Neural cell (in vitro differentiated cells): ENCODE measurements at regions not wholly inside any gene's neighbourhood (a gene's known extent, or its start where the extent isn't known, plus 50 kb on each side); places are given as distances from the start of the nearest gene placed in this dataset.

Source experiments
- H2AFZ ChIP-seq: fragments of 200-600, 300-800 bp; sonication (generic), shearing (Covaris generic); 2 replicates; pipeline ENCODE4 v1.6.0; 2014; ENCODE audit warnings: low read depth, mild to moderate bottlenecking, antibody characterized with exemption, low read length, moderate library complexity
- H3F3A ChIP-seq: fragments of 200-600 bp; shearing (Covaris generic); 2 replicates; pipeline ENCODE4 v1.6.1; 2016; ENCODE audit warnings: mild to moderate bottlenecking, moderate library complexity, mixed read lengths, antibody characterized with exemption, low read length; ENCODE audit not compliant: insufficient read depth, poor library complexity, severe bottlenecking
- H3K27ac ChIP-seq: fragments of 200-600, 300-800 bp; sonication (generic), shearing (Covaris generic); 2 replicates; pipeline ENCODE4 v1.5.1; 2014; ENCODE audit warnings: mild to moderate bottlenecking, low read length, moderate library complexity
- H3K27me3 ChIP-seq: fragments of 300-800, 200-600 bp; sonication (generic), shearing (Covaris generic); 2 replicates; pipeline ENCODE4 v1.6.0; 2014; ENCODE audit warnings: mild to moderate bottlenecking, low read depth, low read length, moderate library complexity; ENCODE audit not compliant: insufficient read depth
- H3K36me3 ChIP-seq: fragments of 300-800, 200-600 bp; sonication (generic), shearing (Covaris generic); 2 replicates; pipeline ENCODE4 v1.5.1; 2014; ENCODE audit warnings: mild to moderate bottlenecking, antibody characterized with exemption, low read length, moderate library complexity; ENCODE audit not compliant: insufficient read depth
- H3K4me2 ChIP-seq: fragments of 300-800, 200-600 bp; sonication (generic), shearing (Covaris generic); 2 replicates; pipeline ENCODE4 v1.6.0; 2014; ENCODE audit warnings: mild to moderate bottlenecking, low read length
- H3K4me3 ChIP-seq: fragments of 300-800, 200-600 bp; sonication (generic), shearing (Covaris generic); 2 replicates; pipeline ENCODE4 v1.5.1; 2014; ENCODE audit warnings: mild to moderate bottlenecking, low read length, moderate library complexity
- H3K79me2 ChIP-seq: fragments of 200-600 bp; shearing (Covaris generic); replicated peaks from 2 replicates; pipeline ENCODE4 v1.6.0; 2014; ENCODE audit warnings: mild to moderate bottlenecking, low read length, moderate library complexity; ENCODE audit not compliant: insufficient read depth
- H3K9ac ChIP-seq: fragments of 300-800, 200-600 bp; sonication (generic), shearing (Covaris generic); 2 replicates; pipeline ENCODE4 v1.6.1; 2016; ENCODE audit warnings: mild to moderate bottlenecking, low read length, mixed read lengths
- H3K9me2 ChIP-seq: fragments of 200-600 bp; shearing (Covaris generic); 2 replicates; pipeline ENCODE4 v1.6.1; 2016; ENCODE audit warnings: mild to moderate bottlenecking, low read length, mixed read lengths; ENCODE audit not compliant: insufficient read depth
- H3K9me3 ChIP-seq: fragments of 200-600, 300-800 bp; sonication (generic), shearing (Covaris generic); 2 replicates; pipeline ENCODE4 v1.6.1; 2016; ENCODE audit warnings: mild to moderate bottlenecking, mixed run types, low read length, moderate library complexity, mixed read lengths
- H4K20me1 ChIP-seq: fragments of 200-600 bp; shearing (Covaris generic); 2 replicates; pipeline ENCODE4 v1.6.1; 2016; ENCODE audit warnings: mild to moderate bottlenecking, mixed run types; ENCODE audit not compliant: insufficient read depth
- EP300 ChIP-seq: fragments of 450-650 bp; conservative IDR thresholded peaks from 2 replicates; pipeline ENCODE4 v1.6.1; 2014; ENCODE audit warnings: antibody characterized with exemption, mild to moderate bottlenecking, moderate library complexity; ENCODE audit not compliant: poor library complexity, severe bottlenecking
- EZH2 ChIP-seq: fragments of 200-600, 300-800 bp; shearing (Covaris generic), sonication (generic); IDR thresholded peaks from 2 replicates; pipeline ENCODE4 v1.6.1; 2014; ENCODE audit warnings: antibody characterized with exemption, low read length, borderline replicate concordance, mild to moderate bottlenecking; ENCODE audit not compliant: insufficient read depth, poor library complexity, severe bottlenecking
- MXI1 ChIP-seq: fragments of 450-650 bp; conservative IDR thresholded peaks from 2 replicates; pipeline ENCODE4 v1.6.1; 2014; ENCODE audit warnings: antibody characterized with exemption, mild to moderate bottlenecking; ENCODE audit not compliant: poor library complexity, severe bottlenecking
- POLR2AphosphoS5 ChIP-seq: IDR thresholded peaks from 2 replicates; pipeline ENCODE4 v1.6.1; 2012
- RAD21 ChIP-seq: fragments of 450-650 bp; conservative IDR thresholded peaks from 2 replicates; pipeline ENCODE4 v1.6.1; 2014; ENCODE audit warnings: antibody characterized with exemption, mild to moderate bottlenecking, moderate library complexity
- SMC3 ChIP-seq: fragments of 450-650 bp; conservative IDR thresholded peaks from 2 replicates; pipeline ENCODE4 v1.6.1; 2014; ENCODE audit warnings: antibody characterized with exemption, mild to moderate bottlenecking, moderate library complexity; ENCODE audit not compliant: poor library complexity
- TAF1 ChIP-seq: IDR thresholded peaks from 2 replicates; pipeline ENCODE4 v1.6.1; 2012; ENCODE audit warnings: low read depth
- TF ChIP-seq, protein P1 (sequence below): fragments of 450-650 bp; IDR thresholded peaks from 2 replicates; pipeline ENCODE4 v1.5.1; 2014; ENCODE audit warnings: antibody characterized with exemption, mild to moderate bottlenecking, moderate library complexity; ENCODE audit not compliant: poor library complexity, severe bottlenecking
- TF ChIP-seq, protein P2 (sequence below): IDR thresholded peaks from 2 replicates; pipeline ENCODE4 v1.6.1; 2012; ENCODE audit warnings: borderline replicate concordance

DNA sequence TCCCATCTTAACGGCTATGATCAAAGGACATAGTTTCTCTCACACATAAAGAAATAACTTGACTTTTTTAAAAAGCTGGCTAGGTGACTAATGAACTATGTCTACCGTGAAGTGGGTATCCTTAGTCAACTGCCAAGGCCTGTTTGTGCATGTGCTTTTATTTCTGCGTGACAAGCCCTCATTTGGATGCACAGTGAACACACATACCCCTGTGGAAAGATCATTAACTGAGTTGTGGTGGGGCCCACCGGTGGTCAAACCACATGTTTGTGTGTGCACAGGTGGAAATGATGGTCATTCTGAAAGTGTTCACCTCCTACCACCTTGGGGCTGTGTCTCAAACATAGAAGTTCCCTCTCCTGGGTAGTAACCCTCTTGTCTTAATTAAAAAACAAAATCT is 256.1 kb upstream of the SALL1 start:
- H3K79me2 ChIP-seq, result no peaks in the 10 kb centered on the region
- H3K9ac ChIP-seq, result no peak overlapping the region
- no peaks in the 10 kb centered on the region for H3K36me3 ChIP-seq
- TF ChIP-seq TAF1, result no peak
- no peak for TF ChIP-seq POLR2AphosphoS5
- no peaks in the 10 kb centered on the region for H3K27me3 ChIP-seq
- no peaks in the 10 kb centered on the region for H4K20me1 ChIP-seq
- no peaks in the 10 kb centered on the region for H3K9me2 ChIP-seq
- no peaks in the 10 kb centered on the region for H3K9me3 ChIP-seq
- H2AFZ ChIP-seq, result no peak overlapping the region
- no peaks in the 10 kb centered on the region for H3F3A ChIP-seq
- no peak overlapping the region for H3K4me2 ChIP-seq
- H3K4me3 ChIP-seq, result no peak overlapping the region
- H3K27ac ChIP-seq, result no peak overlapping the region

DNA sequence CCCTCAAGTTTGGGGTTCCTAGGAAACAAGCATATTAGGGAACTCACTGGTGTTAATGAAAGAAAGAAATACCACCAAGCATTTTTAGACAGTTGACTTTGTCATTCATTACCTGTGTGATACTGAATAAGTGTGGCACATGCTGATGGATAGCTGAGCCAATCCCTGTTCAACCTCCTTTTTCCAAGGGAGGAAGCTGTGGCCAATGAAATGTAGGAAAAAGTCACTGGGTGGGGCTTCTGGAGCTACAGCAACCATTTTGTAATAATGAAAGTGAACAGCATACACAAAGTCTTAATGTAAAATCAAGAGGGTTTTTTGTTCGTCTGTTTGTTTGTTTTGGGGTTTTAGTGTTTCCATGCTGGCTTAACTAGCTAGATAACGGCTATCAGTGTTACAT is 254.3 kb upstream of the SALL1 start:
- no peaks in the 10 kb centered on the region for H4K20me1 ChIP-seq
- H3K36me3 ChIP-seq, result no peaks in the 10 kb centered on the region
- no peaks in the 10 kb centered on the region for H3F3A ChIP-seq
- no peaks in the 10 kb centered on the region for H3K9me3 ChIP-seq
- H3K4me3 ChIP-seq, result no peak overlapping the region
- H2AFZ ChIP-seq, result no peak overlapping the region
- H3K27ac ChIP-seq, result no peak overlapping the region
- H3K27me3 ChIP-seq, result no peaks in the 10 kb centered on the region
- TF ChIP-seq MXI1 (no peak), TAF1 (no peak), SMC3 (no peak), EP300 (no peak), RAD21 (no peak), POLR2AphosphoS5 (no peak), EZH2 (no peak)
- TF ChIP-seq, protein P1, sequence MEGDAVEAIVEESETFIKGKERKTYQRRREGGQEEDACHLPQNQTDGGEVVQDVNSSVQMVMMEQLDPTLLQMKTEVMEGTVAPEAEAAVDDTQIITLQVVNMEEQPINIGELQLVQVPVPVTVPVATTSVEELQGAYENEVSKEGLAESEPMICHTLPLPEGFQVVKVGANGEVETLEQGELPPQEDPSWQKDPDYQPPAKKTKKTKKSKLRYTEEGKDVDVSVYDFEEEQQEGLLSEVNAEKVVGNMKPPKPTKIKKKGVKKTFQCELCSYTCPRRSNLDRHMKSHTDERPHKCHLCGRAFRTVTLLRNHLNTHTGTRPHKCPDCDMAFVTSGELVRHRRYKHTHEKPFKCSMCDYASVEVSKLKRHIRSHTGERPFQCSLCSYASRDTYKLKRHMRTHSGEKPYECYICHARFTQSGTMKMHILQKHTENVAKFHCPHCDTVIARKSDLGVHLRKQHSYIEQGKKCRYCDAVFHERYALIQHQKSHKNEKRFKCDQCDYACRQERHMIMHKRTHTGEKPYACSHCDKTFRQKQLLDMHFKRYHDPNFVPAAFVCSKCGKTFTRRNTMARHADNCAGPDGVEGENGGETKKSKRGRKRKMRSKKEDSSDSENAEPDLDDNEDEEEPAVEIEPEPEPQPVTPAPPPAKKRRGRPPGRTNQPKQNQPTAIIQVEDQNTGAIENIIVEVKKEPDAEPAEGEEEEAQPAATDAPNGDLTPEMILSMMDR, result no peak
- TF ChIP-seq, protein P2, sequence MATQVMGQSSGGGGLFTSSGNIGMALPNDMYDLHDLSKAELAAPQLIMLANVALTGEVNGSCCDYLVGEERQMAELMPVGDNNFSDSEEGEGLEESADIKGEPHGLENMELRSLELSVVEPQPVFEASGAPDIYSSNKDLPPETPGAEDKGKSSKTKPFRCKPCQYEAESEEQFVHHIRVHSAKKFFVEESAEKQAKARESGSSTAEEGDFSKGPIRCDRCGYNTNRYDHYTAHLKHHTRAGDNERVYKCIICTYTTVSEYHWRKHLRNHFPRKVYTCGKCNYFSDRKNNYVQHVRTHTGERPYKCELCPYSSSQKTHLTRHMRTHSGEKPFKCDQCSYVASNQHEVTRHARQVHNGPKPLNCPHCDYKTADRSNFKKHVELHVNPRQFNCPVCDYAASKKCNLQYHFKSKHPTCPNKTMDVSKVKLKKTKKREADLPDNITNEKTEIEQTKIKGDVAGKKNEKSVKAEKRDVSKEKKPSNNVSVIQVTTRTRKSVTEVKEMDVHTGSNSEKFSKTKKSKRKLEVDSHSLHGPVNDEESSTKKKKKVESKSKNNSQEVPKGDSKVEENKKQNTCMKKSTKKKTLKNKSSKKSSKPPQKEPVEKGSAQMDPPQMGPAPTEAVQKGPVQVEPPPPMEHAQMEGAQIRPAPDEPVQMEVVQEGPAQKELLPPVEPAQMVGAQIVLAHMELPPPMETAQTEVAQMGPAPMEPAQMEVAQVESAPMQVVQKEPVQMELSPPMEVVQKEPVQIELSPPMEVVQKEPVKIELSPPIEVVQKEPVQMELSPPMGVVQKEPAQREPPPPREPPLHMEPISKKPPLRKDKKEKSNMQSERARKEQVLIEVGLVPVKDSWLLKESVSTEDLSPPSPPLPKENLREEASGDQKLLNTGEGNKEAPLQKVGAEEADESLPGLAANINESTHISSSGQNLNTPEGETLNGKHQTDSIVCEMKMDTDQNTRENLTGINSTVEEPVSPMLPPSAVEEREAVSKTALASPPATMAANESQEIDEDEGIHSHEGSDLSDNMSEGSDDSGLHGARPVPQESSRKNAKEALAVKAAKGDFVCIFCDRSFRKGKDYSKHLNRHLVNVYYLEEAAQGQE, result no peak
- H3K79me2 ChIP-seq, result no peaks in the 10 kb centered on the region
- H3K9ac ChIP-seq, result no peak overlapping the region
- H3K9me2 ChIP-seq, result no peaks in the 10 kb centered on the region
- no peak overlapping the region for H3K4me2 ChIP-seq

DNA sequence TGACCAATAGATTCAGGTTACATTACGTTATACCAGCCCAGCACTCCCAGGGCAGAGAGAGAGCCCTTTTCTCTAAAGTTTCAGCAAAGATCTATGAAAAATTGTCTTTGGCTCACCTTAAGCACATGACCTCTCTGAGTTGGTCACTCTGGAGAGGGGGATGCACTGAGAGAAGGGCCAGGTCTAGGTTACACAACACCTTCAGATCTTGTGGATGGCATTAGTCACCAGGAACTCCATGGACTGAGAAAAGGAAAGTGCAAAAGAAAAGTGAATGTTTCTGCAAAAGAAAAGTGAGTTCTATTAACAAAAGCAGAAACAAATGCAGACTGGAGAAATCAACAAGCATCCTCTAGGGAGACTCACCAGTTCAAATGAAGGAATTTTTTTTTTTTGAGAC is 253.3 kb upstream of the SALL1 start:
- no peak overlapping the region for H3K4me2 ChIP-seq
- no peak overlapping the region for H3K4me3 ChIP-seq
- H3K9me2 ChIP-seq, result no peaks in the 10 kb centered on the region
- H3K79me2 ChIP-seq, result no peaks in the 10 kb centered on the region
- TF ChIP-seq MXI1, result no peak
- TF ChIP-seq SMC3, result no peak
- TF ChIP-seq, protein P2, result no peak
- TF ChIP-seq EZH2, result no peak
- no peaks in the 10 kb centered on the region for H3K9me3 ChIP-seq
- no peak overlapping the region for H3K27ac ChIP-seq
- H2AFZ ChIP-seq, result no peak overlapping the region
- H3K9ac ChIP-seq, result no peak overlapping the region
- H4K20me1 ChIP-seq, result no peaks in the 10 kb centered on the region
- no peaks in the 10 kb centered on the region for H3K27me3 ChIP-seq
- no peaks in the 10 kb centered on the region for H3F3A ChIP-seq
- H3K36me3 ChIP-seq, result no peaks in the 10 kb centered on the region
